Activated T-helper 17 cell treated with anti-CD3 and anti-CD28 coated beads, Interleukin-2, amount 50 U/mL, for 72 hours (primary cell): ENCODE measurements at regions not wholly inside any gene's neighbourhood (a gene's known extent, or its start where the extent isn't known, plus 50 kb on each side); places are given as distances from the start of the nearest gene placed in this dataset.
"Not testable (repeated sequence)": the region's sequence is repeated elsewhere in the genome, so short reads cannot be mapped to it uniquely, and the experiment has no call there.

Source experiments
- ATAC-seq: fragments of 150-1000 bp; cut with Tn5 transposase; replicated peaks from 2 replicates; pipeline ENCODE4 v1.10.0; 2021; ENCODE audit warnings: mild to moderate bottlenecking, moderate library complexity
- H3K27ac Mint-ChIP-seq: one replicate; pipeline ENCODE4 v1.8.0; 2022; ENCODE audit warnings: mixed read lengths
- H3K27me3 Mint-ChIP-seq: one replicate; pipeline ENCODE4 v1.8.0; 2022; ENCODE audit warnings: mixed read lengths
- H3K36me3 Mint-ChIP-seq: one replicate; pipeline ENCODE4 v1.8.0; 2022; ENCODE audit warnings: low read depth, mild to moderate bottlenecking, mixed read lengths
- H3K4me1 Mint-ChIP-seq: one replicate; pipeline ENCODE4 v1.8.0; 2022; ENCODE audit warnings: mixed read lengths
- H3K4me3 Mint-ChIP-seq: one replicate; pipeline ENCODE4 v1.8.0; 2022; ENCODE audit warnings: mild to moderate bottlenecking, mixed read lengths
- H3K9me3 Mint-ChIP-seq: one replicate; pipeline ENCODE4 v1.8.0; 2022; ENCODE audit warnings: mixed read lengths

- Mint-ChIP-seq H3K36me3 (no peaks in the 10 kb centered on the region), H3K4me1 (no peaks in the 10 kb centered on the region), H3K4me3 (no peak overlapping the region), H3K9me3 (no peaks in the 10 kb centered on the region), H3K27ac (no peak overlapping the region), H3K27me3 (no peaks in the 10 kb centered on the region)
- no peak for ATAC-seq
Measured at GRCh38 chr19:28582344-28582743, 630.6 kb downstream of the UQCRFS1 start.

GRCh38 chr19:28581468-28581770, 631.5 kb downstream of the UQCRFS1 start:
- H3K36me3 Mint-ChIP-seq: no peaks in the 10 kb centered on the region
- no peak for ATAC-seq
- no peak overlapping the region for H3K27ac Mint-ChIP-seq
- H3K4me3 Mint-ChIP-seq: no peak overlapping the region
- H3K9me3 Mint-ChIP-seq: no peaks in the 10 kb centered on the region
- no peaks in the 10 kb centered on the region for H3K4me1 Mint-ChIP-seq
- no peaks in the 10 kb centered on the region for H3K27me3 Mint-ChIP-seq

- Mint-ChIP-seq H3K27ac (no peak overlapping the region), H3K9me3 (no peaks in the 10 kb centered on the region), H3K27me3 (no peaks in the 10 kb centered on the region), H3K4me1 (no peaks in the 10 kb centered on the region), H3K36me3 (no peaks in the 10 kb centered on the region), H3K4me3 (no peak overlapping the region)
- no peak for ATAC-seq
Measured at GRCh38 chr19:28578786-28579505, 634.0 kb downstream of the UQCRFS1 start.

GRCh38 chr19:28578208-28578607, 634.7 kb downstream of the UQCRFS1 start:
- no peak for ATAC-seq
- Mint-ChIP-seq H3K4me1 (no peaks in the 10 kb centered on the region), H3K27me3 (no peaks in the 10 kb centered on the region), H3K9me3 (no peaks in the 10 kb centered on the region), H3K27ac (no peak overlapping the region), H3K36me3 (no peaks in the 10 kb centered on the region), H3K4me3 (no peak overlapping the region)

GRCh38 chr19:28577666-28578065, 635.3 kb downstream of the UQCRFS1 start:
- ATAC-seq: no peak
- Mint-ChIP-seq H3K36me3 (no peaks in the 10 kb centered on the region), H3K27me3 (no peaks in the 10 kb centered on the region), H3K4me1 (no peaks in the 10 kb centered on the region), H3K9me3 (no peaks in the 10 kb centered on the region), H3K27ac (no peak overlapping the region), H3K4me3 (no peak overlapping the region)

GRCh38 chr19:28577233-28577632, 635.7 kb downstream of the UQCRFS1 start:
- no peak for ATAC-seq

GRCh38 chr19:28575816-28576215, 637.1 kb downstream of the UQCRFS1 start:
- no peak overlapping the region for H3K27ac Mint-ChIP-seq
- H3K4me1 Mint-ChIP-seq: no peaks in the 10 kb centered on the region
- no peaks in the 10 kb centered on the region for H3K36me3 Mint-ChIP-seq
- H3K4me3 Mint-ChIP-seq: no peak overlapping the region
- ATAC-seq: no peak
- no peaks in the 10 kb centered on the region for H3K27me3 Mint-ChIP-seq
- H3K9me3 Mint-ChIP-seq: no peaks in the 10 kb centered on the region

More at GRCh38 chr19:28577233-28577632, 635.7 kb downstream of the UQCRFS1 start:
- Mint-ChIP-seq H3K27ac (no peak overlapping the region), H3K4me1 (no peaks in the 10 kb centered on the region), H3K27me3 (no peaks in the 10 kb centered on the region), H3K4me3 (no peak overlapping the region), H3K9me3 (no peaks in the 10 kb centered on the region), H3K36me3 (no peaks in the 10 kb centered on the region)

GRCh38 chr19:28575312-28575711, 637.6 kb downstream of the UQCRFS1 start:
- not testable (repeated sequence) for H3K9me3 Mint-ChIP-seq

GRCh38 chr19:28574212-28574611, 638.7 kb downstream of the UQCRFS1 start:
- Mint-ChIP-seq H3K36me3 (no peaks in the 10 kb centered on the region), H3K4me3 (no peak overlapping the region), H3K9me3 (no peaks in the 10 kb centered on the region), H3K4me1 (no peaks in the 10 kb centered on the region), H3K27me3 (peaks cover 5% of the 10 kb centered on the region), H3K27ac (no peak overlapping the region)
- no peak for ATAC-seq

More at GRCh38 chr19:28575312-28575711, 637.6 kb downstream of the UQCRFS1 start:
- H3K4me1 Mint-ChIP-seq, H3K27me3 Mint-ChIP-seq, H3K27ac Mint-ChIP-seq, H3K36me3 Mint-ChIP-seq, H3K4me3 Mint-ChIP-seq, ATAC-seq: not testable (repeated sequence)

GRCh38 chr19:28569132-28570131, 643.5 kb downstream of the UQCRFS1 start:
- Mint-ChIP-seq H3K27ac (no peak overlapping the region), H3K4me1 (no peaks in the 10 kb centered on the region), H3K36me3 (no peaks in the 10 kb centered on the region), H3K4me3 (no peak overlapping the region), H3K27me3 (peaks cover 5% of the 10 kb centered on the region), H3K9me3 (no peaks in the 10 kb centered on the region)
- ATAC-seq: no peak

GRCh38 chr19:28567834-28568233, 645.1 kb downstream of the UQCRFS1 start:
- ATAC-seq: no peak
- Mint-ChIP-seq H3K36me3 (no peaks in the 10 kb centered on the region), H3K4me1 (no peaks in the 10 kb centered on the region), H3K27me3 (peaks cover 8% of the 10 kb centered on the region), H3K9me3 (peaks cover 5% of the 10 kb centered on the region), H3K4me3 (no peak overlapping the region), H3K27ac (no peak overlapping the region)

GRCh38 chr19:28563964-28564921, 648.7 kb downstream of the UQCRFS1 start:
- peaks cover 8% of the 10 kb centered on the region for H3K9me3 Mint-ChIP-seq
- H3K4me3 Mint-ChIP-seq: no peak overlapping the region
- H3K4me1 Mint-ChIP-seq: no peaks in the 10 kb centered on the region
- no peak for ATAC-seq
- no peaks in the 10 kb centered on the region for H3K36me3 Mint-ChIP-seq
- no peak overlapping the region for H3K27ac Mint-ChIP-seq
- H3K27me3 Mint-ChIP-seq: peaks cover 3% of the 10 kb centered on the region

- Mint-ChIP-seq H3K9me3 (peaks cover 8% of the 10 kb centered on the region), H3K27ac (no peak overlapping the region), H3K4me3 (no peak overlapping the region), H3K4me1 (no peaks in the 10 kb centered on the region), H3K36me3 (no peaks in the 10 kb centered on the region), H3K27me3 (peaks cover 3% of the 10 kb centered on the region)
- ATAC-seq: no peak
Measured at GRCh38 chr19:28560786-28561185, 652.2 kb downstream of the UQCRFS1 start.

GRCh38 chr19:28558783-28559182, 654.2 kb downstream of the UQCRFS1 start:
- Mint-ChIP-seq H3K4me1 (no peaks in the 10 kb centered on the region), H3K27me3 (peaks cover 3% of the 10 kb centered on the region), H3K9me3 (peaks cover 8% of the 10 kb centered on the region), H3K36me3 (no peaks in the 10 kb centered on the region), H3K4me3 (no peak overlapping the region), H3K27ac (no peak overlapping the region)
- no peak for ATAC-seq
